Thoracic aorta (tissue), 2 donors: ENCODE measurements at regions not wholly inside any gene's neighbourhood (a gene's known extent, or its start where the extent isn't known, plus 50 kb on each side); places are given as distances from the start of the nearest gene placed in this dataset.

Source experiments
- ATAC-seq: fragments of 150-250 bp; one replicate; pipeline ENCODE4 v1.8.0; 2017; ENCODE audit warnings: low read depth; ENCODE audit not compliant: insufficient number of reproducible peaks, low FRiP score
- DNase-seq: peaks from one replicate; pipeline ENCODE4 v3.0.0-alpha.2; 2020; ENCODE audit warnings: low spot score
- H3K27ac ChIP-seq, 2 donors: fragments of 200-600 bp; sonication (generic); 1 replicate in 1 of 2; 2 replicates in 1 of 2; pipeline ENCODE4 v1.5.1; 2016; ENCODE audit warnings: mild to moderate bottlenecking in 2 of 2, moderate library complexity in 2 of 2
- H3K27me3 ChIP-seq: fragments of 200-600 bp; sonication (generic); replicated peaks from 2 replicates; pipeline ENCODE4 v1.6.0; 2016; ENCODE audit warnings: mild to moderate bottlenecking; ENCODE audit not compliant: insufficient read depth
- H3K36me3 ChIP-seq: fragments of 200-600 bp; sonication (generic); one replicate; pipeline ENCODE4 v1.5.1; 2016
- H3K4me1 ChIP-seq, 2 donors: fragments of 200-600 bp; sonication (generic); 1 replicate in 1 of 2; 2 replicates in 1 of 2; pipeline versions ENCODE4 v1.5.1 to v1.6.0; 2016; ENCODE audit warnings: low read depth in 2 of 2, mild to moderate bottlenecking in 1 of 2; ENCODE audit not compliant: control insufficient read depth in 1 of 2
- H3K4me3 ChIP-seq: fragments of 200-600 bp; sonication (generic); 2 replicates; pipeline ENCODE4 v1.5.1; 2016; ENCODE audit warnings: mild to moderate bottlenecking
- H3K9me3 ChIP-seq: fragments of 200-600 bp; sonication (generic); 2 replicates; pipeline ENCODE4 v1.5.1; 2016
- CTCF ChIP-seq: fragments of 200-600 bp; sonication (generic); IDR thresholded peaks from one replicate; pipeline ENCODE4 v1.5.1; 2019; ENCODE audit warnings: antibody characterized with exemption

- DNase-seq = no peak
- Histone ChIP-seq H3K4me1 (peaks cover 28 to 62% of the 10 kb centered on the region in 2 donors), H3K27ac (peak overlapping the region; percentile 95 to 98), H3K27me3 (no peaks in the 10 kb centered on the region), H3K36me3 (no peaks in the 10 kb centered on the region), H3K9me3 (no peaks in the 10 kb centered on the region), H3K4me3 (no peak overlapping the region)
- no peak for TF ChIP-seq CTCF
- no peak for ATAC-seq
Observed at GRCh38 chr10:29946614-29946952, 112.8 kb downstream of the JCAD start.

GRCh38 chr10:29941476-29941875, 117.9 kb downstream of the JCAD start:
- ATAC-seq (no peak), DNase-seq (no peak)
- no peak overlapping the region for H3K4me3 ChIP-seq
- no peak for TF ChIP-seq CTCF
- H3K27ac ChIP-seq = no peak overlapping the region
- H3K36me3 ChIP-seq = no peaks in the 10 kb centered on the region
- no peaks in the 10 kb centered on the region for H3K27me3 ChIP-seq
- peaks cover 3 to 12% of the 10 kb centered on the region in 2 donors for H3K4me1 ChIP-seq
- no peaks in the 10 kb centered on the region for H3K9me3 ChIP-seq

DNA sequence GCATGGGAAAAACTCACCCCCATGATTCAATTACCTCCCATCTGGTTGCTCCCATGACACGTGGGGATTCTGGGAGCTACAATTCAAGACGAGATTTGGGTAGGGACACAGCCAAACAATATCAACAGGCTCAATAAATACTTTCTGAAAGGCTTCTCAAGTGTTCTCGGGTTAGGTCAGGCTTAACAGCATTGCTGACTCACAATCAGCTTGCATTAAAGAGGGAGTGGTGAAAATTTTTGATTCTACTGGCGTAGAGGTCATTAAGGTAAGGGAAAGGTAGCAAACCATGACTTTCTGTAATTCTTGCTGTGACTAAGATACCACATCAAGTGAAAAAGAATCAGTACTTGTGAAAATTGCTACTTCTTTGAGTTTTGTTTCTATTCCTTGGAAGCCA, 126.4 kb downstream of the JCAD start:
- Histone ChIP-seq H3K4me1 (no peaks in the 10 kb centered on the region), H3K4me3 (no peak overlapping the region), H3K36me3 (no peaks in the 10 kb centered on the region), H3K27me3 (no peaks in the 10 kb centered on the region), H3K27ac (no peak overlapping the region), H3K9me3 (no peaks in the 10 kb centered on the region)
- TF ChIP-seq CTCF = no peak
- ATAC-seq = no peak
- DNase-seq = no peak

DNA sequence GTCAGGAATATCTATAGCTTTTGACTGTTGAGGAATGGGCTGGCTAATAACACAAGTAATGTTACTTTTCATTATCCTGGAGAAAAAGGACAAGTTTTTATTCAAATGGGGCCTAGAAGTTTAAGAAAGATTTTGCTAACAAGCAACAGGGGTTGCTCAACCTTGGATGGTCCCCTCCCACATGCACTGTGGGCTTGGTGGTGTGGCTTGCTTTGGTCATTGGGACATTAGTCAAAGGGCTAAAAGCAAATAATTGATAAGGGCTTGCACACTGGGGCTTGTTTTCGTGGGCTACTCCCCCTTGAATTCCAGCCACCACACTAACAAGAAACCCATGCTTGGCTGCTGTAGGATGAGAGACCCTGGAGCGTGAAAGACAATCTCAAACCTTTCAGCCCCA, 127.6 kb downstream of the JCAD start:
- ATAC-seq = no peak
- TF ChIP-seq CTCF = no peak

GRCh38 chr10:29929006-29929405, 130.4 kb downstream of the JCAD start:
- no peaks in the 10 kb centered on the region for H3K4me1 ChIP-seq
- H3K27ac ChIP-seq = no peak overlapping the region
- H3K27me3 ChIP-seq = no peaks in the 10 kb centered on the region
- no peaks in the 10 kb centered on the region for H3K36me3 ChIP-seq
- TF ChIP-seq CTCF = no peak
- H3K9me3 ChIP-seq = no peaks in the 10 kb centered on the region
- ATAC-seq = no peak
- DNase-seq = no peak
- no peak overlapping the region for H3K4me3 ChIP-seq

More for the DNA sequence above, 127.6 kb downstream of the JCAD start:
- DNase-seq = no peak
- Histone ChIP-seq H3K4me3 (no peak overlapping the region), H3K4me1 (no peaks in the 10 kb centered on the region), H3K27ac (no peak overlapping the region), H3K36me3 (no peaks in the 10 kb centered on the region), H3K9me3 (no peaks in the 10 kb centered on the region), H3K27me3 (no peaks in the 10 kb centered on the region)
